ENCODE measurements at regions not wholly inside any gene's neighbourhood (a gene's known extent, or its start where the extent isn't known, plus 50 kb on each side); places are given as distances from the start of the nearest gene placed in this dataset.

- TF ChIP-seq CTCF (IDR thresholded peaks at IDR 0.05) (no peak), POLR2A (IDR thresholded peaks at IDR 0.05) (no peak), EP300 (IDR thresholded peaks at IDR 0.05) (no peak)
Measured at GRCh38 chr22:47443836-47444745, 681.6 kb downstream of the TBC1D22A start.

Data from tibial nerve (tissue), 4 donors.